SW480 (cell line): ENCODE measurements at regions not wholly inside any gene's neighbourhood (a gene's known extent, or its start where the extent isn't known, plus 50 kb on each side); places are given as distances from the start of the nearest gene placed in this dataset.

Experiments used
- DNase-seq: peaks from one replicate; pipeline ENCODE4 v3.0.0-alpha.2; 2016; ENCODE audit warnings: low spot score

DNA sequence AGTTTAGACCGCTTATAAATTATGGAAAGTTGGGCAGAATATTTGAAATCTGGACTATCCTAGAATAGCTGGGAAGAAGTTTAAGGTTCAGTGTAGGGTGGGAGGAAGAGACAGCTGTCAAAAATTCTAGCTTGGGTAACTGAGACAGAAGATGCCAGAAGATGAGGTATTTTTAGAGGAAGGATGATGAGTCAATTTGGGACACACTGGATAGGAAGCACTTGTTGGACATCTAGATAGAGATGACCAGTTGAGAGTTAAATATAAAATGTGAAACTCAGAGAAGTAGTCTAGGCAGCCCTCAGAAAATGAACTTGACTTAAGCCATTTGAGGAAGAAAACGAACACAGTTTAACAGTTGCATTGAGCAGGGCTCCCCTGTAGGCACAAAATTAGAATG lies 137.9 kb upstream of the MAP9 start:
- no peak for DNase-seq

DNA sequence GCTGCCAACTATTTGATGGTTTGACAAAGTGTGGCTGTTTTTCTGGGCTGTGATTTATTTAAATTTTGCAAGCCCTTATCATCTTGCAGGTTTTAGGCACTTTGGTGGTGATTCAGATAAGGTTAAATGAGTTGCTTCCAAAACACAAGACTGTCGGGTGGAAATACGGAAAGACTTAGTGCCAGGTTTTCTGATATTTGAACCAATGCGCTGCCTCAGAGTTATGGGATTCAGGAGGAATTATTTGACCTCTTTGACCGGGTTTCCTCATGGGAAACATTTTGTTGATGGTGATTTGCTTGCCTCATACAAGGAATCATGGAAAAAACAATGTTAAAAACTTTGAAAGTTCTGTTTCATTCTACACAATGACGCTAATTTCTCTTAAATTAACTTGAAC lies 136.1 kb upstream of the MAP9 start:
- no peak for DNase-seq

GRCh38 chr4:155512046-155512445 lies 135.3 kb upstream of the MAP9 start:
- no peak for DNase-seq

GRCh38 chr4:155510771-155511170 lies 134.0 kb upstream of the MAP9 start:
- DNase-seq = no peak

GRCh38 chr4:155509555-155509954 lies 132.8 kb upstream of the MAP9 start:
- DNase-seq = no peak

DNA sequence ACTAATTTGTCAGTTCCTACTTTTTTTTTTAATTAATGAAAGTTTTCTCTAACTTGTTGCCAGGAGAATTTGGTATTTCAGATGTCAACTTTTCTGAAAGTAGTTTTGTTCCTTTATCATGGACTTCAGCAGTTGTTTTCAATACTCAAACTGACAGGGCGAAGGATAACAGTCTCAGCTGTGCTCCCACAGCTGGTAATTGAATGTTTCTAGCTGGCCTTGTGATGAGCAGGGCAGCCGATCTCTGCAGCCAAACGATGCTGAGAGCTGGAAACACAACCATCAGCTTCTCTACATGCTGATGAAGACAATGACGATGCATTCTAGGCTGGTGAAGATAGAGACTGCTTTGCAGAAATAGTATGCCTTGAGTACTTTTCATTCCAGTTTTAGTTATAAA lies 130.0 kb upstream of the MAP9 start:
- DNase-seq = no peak

DNA sequence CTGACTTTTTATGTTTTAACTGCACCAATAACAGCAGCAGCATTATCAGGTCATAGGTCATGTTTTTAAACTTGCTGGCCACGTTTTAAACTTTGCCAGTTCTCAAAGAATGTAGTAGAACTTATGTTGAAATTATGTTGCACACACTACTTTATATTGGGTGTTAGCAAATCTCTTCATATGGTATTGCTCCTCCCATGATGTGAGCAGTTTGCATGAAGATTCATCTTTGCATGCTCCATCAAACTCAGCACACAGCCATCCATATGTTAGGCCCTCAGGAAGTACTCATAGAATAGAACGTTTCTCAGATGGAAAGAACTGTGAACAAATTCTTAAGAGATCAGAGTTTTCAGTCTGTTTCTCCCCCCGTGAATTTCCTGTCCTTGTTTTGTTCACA lies 128.6 kb upstream of the MAP9 start:
- DNase-seq = no peak

GRCh38 chr4:155497306-155497705 lies 120.5 kb upstream of the MAP9 start:
- no peak for DNase-seq

DNA sequence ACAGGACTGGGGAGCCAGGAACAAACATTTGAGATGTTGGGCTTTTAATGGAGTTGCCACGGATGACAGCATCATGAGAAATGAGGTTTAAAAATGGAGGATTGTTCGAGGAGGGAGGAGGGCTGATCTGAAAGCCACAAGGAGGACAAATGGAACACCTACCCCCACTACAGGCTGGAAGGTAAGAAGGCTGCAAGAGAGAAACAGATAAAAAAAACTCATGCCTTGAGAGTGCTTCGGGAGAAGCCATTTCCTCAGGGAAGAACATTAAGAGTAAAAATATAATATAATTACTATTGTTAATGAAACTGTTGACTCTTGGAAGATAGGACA lies 119.5 kb upstream of the MAP9 start:
- DNase-seq = no peak

DNA sequence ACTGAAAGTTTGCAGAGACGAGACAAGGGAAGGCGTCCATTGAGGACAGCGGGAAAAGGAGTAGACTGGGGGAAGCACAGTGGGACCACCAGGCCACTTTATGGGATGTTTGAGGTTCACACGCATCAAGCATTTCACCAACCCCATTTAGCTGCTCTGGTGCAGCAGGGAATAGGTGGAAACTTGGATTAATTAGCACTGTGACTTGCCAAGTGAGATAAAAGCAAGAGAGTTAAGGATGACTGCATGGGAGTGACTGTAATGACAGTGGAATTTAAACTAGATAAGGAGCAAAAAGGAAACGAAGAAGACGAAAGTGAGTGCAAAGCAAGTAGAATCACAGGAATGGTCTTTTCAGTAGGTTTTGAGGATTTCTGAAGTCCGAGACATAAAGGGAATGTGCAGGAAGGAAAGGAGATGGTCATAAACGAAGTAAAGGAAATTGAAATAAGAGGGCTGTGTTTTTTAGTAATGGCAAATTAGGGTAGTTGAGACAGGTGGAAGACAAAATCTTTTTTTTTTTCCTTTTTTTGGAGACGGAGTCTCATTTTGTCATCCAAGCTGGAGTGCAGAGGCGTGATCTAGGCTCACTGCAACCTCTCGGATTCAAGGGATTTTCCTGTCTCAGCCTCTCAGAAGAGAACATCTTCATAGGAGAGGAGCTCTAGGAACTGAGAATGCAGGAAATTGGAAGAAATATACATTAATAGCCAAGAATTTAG lies 119.0 kb upstream of the MAP9 start:
- no peak for DNase-seq

DNA sequence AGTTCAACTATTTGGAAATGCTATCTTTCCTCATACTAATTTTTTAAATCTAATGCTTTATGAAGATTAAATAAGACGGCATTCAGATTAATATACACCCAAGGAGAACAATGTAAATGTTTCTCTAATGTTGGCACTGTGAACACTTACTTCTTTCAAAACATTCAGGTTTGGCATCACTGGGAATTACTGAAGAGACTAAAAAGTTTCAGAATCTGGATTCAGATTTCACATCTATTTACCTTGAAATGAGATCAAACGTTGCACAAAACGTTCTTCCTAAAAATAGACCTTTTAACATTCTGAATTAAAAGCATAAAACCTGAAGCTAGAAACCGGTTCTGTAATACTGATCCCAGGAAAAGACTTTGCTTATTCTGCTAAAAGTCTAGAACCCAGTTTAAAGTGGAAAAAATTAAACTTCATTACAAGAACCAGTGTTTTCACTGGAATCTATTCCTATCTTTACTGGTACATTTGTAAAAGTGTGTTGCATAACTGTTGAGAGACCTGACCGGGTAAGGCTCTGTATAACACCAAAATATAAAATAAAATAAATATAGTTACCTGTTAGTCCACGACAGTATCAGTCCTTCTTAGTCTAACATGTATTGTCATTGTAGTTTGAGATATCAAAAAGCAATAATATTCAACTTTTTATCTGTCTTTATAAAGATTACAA lies 117.4 kb upstream of the MAP9 start:
- DNase-seq = no peak

- DNase-seq = no peak
These were observed 114.8 kb upstream of the MAP9 start for GRCh38 chr4:155491336-155492120.

DNA sequence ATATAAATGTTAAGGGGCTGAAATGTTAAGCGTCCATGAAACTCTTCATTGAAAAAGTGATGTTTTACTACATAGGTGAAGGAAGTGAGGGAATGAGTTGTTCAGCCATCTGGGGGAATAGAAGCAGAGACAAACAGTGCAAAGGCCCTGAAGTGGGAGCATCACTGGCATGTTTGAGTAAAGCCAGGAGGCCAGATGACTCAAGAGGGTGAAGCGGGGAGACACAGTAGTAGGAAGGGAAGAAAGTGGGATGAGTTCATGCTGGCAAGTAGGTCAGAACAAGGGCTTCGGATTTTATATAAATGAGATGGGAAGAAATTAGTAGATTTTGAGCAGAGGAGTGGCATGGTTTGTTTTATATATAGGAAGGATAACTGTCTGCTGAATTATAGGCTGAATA lies 112.5 kb upstream of the MAP9 start:
- no peak for DNase-seq

- DNase-seq = no peak
These were observed 111.9 kb upstream of the MAP9 start for GRCh38 chr4:155488691-155489090.

- no peak for DNase-seq
These were observed 110.4 kb upstream of the MAP9 start for GRCh38 chr4:155487210-155487609.

DNA sequence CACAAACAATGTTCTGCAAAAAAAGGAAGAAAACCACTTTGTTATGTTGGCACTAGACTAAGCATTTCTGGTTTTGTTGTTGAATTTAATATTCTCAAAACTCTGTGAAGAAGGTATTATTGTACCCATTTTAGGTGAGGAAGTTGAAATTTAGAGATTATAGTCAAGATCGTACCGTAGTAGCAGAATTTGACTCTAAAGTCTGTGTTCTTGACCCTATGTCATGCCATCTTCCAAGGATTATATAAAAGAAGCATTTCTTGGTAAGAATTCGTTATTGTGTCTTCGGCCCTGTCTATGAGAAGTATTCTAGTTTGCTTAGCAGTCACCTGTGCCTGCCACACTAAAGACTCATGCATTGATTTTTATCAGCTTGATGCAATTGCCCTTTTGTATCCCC lies 104.4 kb upstream of the MAP9 start:
- no peak for DNase-seq

GRCh38 chr4:155479835-155480234 lies 103.1 kb upstream of the MAP9 start:
- no peak for DNase-seq

- DNase-seq = no peak
These were observed 101.6 kb upstream of the MAP9 start for GRCh38 chr4:155478336-155478835.

DNA sequence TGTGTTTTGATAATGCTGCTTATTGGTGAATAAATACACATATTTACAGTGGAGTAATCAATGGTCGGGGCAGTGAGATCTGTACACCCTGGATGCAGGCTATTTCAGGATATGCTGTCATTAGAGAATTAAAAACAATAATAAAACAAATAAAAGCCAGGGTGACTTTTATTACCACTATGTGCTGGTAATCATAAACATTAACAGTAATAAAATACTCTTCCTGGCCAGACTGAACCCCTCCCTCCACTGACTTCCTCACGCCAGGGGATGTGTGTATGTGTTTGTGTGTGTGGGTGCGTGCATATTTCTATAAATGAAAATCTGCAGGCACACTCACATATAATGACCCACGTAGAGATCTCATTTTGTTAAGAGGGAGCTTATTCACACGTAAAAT lies 98.0 kb upstream of the MAP9 start:
- no peak for DNase-seq

DNA sequence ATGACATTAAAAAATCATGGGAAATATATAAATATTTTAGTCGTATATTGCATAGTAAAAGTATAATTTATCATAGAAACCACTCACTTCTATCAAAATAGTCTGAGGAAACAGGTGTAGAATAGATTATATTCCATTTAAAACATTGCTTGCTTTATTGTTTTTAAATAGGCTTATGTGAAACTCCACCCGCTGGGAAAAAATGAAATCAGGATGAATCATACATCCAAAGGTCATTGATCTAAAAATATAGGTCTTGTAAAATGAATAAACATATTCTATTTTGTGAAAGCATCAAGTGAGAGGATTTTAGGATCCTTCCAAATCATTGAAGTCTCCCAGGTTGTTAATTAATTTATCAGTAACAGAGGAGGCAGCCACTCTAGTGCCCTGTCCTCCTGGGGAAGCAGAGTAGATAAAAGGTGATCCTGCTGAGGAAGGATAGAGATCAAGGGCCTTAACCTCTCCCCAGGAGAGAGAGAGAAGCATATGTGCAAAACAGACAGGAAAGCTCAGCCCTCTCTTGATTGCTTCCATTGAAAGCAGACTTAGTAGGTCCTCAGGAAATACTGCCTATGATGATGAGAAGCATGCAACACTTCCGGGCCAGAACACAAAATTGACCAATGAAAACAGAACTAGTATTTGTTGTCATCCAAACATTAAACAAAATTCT lies 96.8 kb upstream of the MAP9 start:
- no peak for DNase-seq

DNA sequence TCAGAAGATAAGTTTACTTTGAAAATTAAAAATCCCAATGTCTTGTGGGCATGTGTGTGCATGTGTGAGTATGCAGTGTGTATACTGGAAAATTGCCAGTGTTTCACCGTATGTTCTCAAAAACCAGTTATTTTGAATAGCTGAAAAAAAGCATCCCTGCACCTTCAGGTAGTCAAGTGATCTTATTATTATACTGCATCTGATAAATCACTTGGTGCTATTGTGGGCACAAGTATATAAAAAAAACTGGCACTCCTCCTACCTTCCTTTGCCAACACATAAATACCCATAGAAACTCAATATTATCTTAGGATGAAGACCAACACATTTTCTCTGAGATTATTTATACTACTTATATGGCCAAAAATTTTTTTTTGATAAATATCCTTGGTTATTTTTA lies 91.5 kb upstream of the MAP9 start:
- no peak for DNase-seq

DNA sequence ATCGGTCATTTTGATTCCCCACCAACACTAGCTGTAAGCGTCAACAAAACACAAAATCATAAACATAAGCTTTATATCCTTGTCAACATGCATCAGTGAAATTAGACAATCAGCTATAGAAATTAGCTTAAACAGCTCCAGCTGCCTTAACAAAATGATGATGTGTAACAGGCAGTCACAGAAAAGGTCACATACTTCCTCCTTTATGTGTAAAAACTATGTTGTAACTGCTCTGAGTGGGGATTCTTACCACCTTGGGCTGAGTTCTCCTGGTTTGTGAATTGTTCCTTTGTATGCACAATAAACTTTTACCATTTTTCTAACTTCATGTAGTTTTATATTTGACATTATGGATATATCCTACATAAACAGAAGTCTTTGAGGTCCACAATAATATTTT lies 73.9 kb upstream of the MAP9 start:
- no peak for DNase-seq

GRCh38 chr4:155445306-155445705 lies 68.5 kb upstream of the MAP9 start:
- DNase-seq = no peak
